IMR-90 (cell line): ENCODE measurements at regions not wholly inside any gene's neighbourhood (a gene's known extent, or its start where the extent isn't known, plus 50 kb on each side); places are given as distances from the start of the nearest gene placed in this dataset.

Experiments
- CTCF ChIP-seq: conservative IDR thresholded peaks from 2 replicates; pipeline ENCODE4 v1.5.1; 2012; ENCODE audit warnings: mild to moderate bottlenecking, low read depth, low read length, improper control_type of control experiment
- FOS ChIP-seq: fragments of 150-350 bp; IDR thresholded peaks from 2 replicates; pipeline ENCODE4 v1.6.1; 2016; ENCODE audit warnings: low read depth, low read length
- RAD21 ChIP-seq: IDR thresholded peaks from 2 replicates; pipeline ENCODE4 v1.6.1; 2012; ENCODE audit warnings: low read length, improper control_type of control experiment
- SMC3 ChIP-seq: fragments of 150-350 bp; IDR thresholded peaks from 2 replicates; pipeline ENCODE4 v1.6.1; 2016; ENCODE audit warnings: low read depth, mild to moderate bottlenecking, antibody characterized with exemption, low read length, moderate library complexity

- TF ChIP-seq SMC3 (no peak), CTCF (no peak), RAD21 (no peak), FOS (no peak)
Observed at GRCh38 chr14:51807356-51807755, 53.1 kb upstream of the GNG2 start.
